Cardiac septum (tissue), 1 donor: ENCODE measurements at regions not wholly inside any gene's neighbourhood (a gene's known extent, or its start where the extent isn't known, plus 50 kb on each side); places are given as distances from the start of the nearest gene placed in this dataset.
"Not testable (repeated sequence)": the region's sequence is repeated elsewhere in the genome, so short reads cannot be mapped to it uniquely, and the experiment has no call there.

ENCODE experiments used
- DNase-seq: peaks from one replicate; pipeline ENCODE4 v3.0.0-alpha.2; 2020; ENCODE audit warnings: low spot score
- intact Hi-C: fragments of 100-400 bp; cut with DNase I; formaldehyde crosslinking; loops from one replicate; pipeline ENCODE4 v1.14.0; 2022
- donor health status: DM: no; HTN: no; CAD: no.

DNA sequence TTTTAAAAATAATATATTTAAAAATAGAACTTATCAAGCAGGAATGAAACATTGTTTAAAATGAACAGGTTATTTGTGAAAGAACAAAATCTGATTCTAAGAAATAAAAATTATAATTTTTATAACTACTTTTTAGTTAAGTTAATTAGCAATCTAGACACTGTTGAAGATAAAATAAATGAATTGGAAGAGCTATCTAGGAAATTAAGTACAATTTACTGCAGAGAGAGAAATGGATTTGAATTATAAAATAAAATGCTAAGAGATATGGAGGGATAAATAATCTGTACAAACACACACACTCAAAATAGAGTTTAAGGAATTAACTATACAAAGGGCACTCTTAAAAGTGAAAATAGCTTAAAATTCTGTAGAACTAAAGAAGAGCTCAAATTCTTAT lies 1123.1 kb downstream of the PLA2G4A start:
- DNase-seq, result no peak
- intact Hi-C loops, result no loop called here

DNA sequence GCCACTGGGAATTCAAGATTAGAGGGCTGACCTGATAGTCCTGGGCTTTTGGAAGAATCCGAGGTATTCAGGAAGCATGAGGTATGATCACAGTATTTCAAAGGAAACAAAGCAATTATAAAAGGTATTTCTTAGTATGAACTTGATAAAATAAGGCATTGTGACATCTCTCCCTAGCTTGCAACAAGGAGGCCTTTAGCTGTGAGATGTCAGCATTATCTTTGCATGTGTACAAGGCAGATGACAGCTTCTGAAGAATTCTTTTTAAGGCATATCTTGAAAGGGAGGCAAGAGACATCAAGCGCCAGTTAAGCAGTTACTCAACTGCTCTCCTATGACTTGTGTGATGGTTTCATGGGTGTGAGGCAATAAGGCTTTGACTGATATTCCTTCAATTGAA lies 1123.7 kb downstream of the PLA2G4A start:
- intact Hi-C loops, result no loop called here

GRCh38 chr1:187956975-187957374 lies 1128.2 kb downstream of the PLA2G4A start:
- intact Hi-C loops, result no loop called here
- no peak for DNase-seq

More for the DNA sequence above, 1123.7 kb downstream of the PLA2G4A start:
- DNase-seq, result no peak

DNA sequence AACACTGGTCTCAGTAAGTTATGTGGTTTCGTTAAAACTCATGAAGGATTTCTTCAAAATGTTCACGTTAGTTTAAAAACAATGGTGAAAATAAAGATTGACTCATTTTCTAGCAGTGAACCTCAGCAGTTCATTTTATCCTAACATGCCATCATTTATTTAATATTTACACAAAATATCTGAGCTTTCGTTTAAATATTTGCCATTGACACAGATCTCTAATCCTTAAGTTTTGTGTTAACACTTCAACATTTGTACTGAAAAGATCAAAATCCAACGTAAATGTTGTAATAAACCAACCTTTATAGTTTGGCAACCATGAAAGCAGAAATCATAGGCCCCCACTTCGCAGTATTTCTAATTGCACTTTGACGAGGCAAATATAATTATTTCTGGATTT lies 1129.5 kb downstream of the PLA2G4A start:
- intact Hi-C loops, result no loop called here
- no peak for DNase-seq

GRCh38 chr1:187959062-187959461 lies 1130.3 kb downstream of the PLA2G4A start:
- intact Hi-C loops, result no loop called here
- no peak for DNase-seq

- intact Hi-C loops, result no loop called here
- no peak for DNase-seq
Observed at GRCh38 chr1:187960125-187960638, 1131.4 kb downstream of the PLA2G4A start.

DNA sequence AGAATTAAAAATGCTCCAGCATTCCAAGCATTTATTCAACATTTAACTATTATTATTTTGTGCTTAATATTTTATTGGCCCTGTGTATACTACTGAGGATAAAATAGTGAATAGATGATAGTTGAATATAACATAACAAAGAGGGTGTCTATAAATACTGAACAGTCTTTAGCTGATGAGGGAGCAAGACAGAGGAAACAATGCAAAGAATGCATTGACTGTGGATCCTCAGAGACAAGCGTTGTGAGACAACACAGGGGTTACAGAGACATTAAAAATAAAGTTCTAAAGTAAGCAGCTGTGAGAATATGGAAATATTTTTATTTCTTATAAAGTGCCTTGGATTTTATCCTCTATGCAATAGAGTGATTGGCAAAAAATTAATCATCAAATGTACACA lies 1133.1 kb downstream of the PLA2G4A start:
- intact Hi-C loops, result no loop called here
- no peak for DNase-seq

DNA sequence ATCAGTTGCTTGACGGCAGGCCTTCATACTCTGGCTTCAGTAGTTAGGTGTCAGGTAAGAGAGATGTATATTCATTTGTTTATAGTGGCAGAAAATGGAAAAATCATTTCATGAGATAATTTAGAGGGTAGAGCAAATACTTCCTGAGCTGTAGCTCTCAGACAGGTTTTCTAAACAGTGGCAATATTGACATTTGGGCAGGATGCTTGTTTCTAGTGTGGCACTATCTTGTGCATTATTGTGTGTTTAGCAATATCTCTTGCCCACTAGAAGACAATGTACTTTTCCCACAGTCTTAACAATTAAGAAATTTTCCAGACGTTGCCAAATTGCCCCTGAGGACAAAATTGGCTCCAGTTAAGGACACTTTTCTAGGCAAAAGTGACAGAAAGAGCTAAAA lies 1143.1 kb downstream of the PLA2G4A start:
- no peak for DNase-seq
- intact Hi-C loops, result no loop called here

GRCh38 chr1:187977298-187977697 lies 1148.5 kb downstream of the PLA2G4A start:
- no peak for DNase-seq
- intact Hi-C loops, result no loop called here

DNA sequence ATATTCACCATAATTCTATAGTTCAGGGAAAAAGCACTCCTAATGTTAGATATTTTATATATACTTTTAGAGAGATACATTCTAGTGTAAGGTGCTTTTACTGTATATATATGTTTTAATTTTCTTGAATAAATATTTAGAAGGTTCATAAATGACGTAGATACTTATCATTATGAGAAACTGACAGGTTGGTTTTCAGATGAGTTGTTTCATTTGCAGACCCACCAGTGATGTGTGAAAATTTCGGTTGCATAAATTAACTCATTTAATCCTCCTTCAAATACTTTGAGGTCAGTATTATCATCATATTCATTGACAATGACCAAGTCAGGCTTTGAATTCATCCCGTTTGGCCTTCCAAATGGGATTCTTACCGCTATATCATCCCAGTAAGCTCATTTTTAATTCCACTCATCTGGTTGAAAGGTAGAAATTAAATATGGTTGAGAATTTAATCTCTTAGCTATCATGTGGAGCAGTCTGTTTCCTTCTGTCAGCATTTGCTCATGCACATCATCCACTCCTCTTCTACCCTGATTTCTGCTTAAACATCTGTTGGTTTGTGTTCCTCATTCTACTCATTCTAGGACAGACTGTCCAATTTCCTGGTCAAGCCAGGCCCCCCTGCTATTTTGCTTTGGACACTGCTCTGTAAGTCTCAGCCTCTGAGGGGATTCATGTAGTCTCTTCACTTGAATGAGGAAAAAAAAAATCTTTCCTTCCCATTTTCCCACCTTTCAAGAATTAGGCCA lies 1156.6 kb downstream of the PLA2G4A start:
- DNase-seq, result no peak
- intact Hi-C loops, result no loop called here

DNA sequence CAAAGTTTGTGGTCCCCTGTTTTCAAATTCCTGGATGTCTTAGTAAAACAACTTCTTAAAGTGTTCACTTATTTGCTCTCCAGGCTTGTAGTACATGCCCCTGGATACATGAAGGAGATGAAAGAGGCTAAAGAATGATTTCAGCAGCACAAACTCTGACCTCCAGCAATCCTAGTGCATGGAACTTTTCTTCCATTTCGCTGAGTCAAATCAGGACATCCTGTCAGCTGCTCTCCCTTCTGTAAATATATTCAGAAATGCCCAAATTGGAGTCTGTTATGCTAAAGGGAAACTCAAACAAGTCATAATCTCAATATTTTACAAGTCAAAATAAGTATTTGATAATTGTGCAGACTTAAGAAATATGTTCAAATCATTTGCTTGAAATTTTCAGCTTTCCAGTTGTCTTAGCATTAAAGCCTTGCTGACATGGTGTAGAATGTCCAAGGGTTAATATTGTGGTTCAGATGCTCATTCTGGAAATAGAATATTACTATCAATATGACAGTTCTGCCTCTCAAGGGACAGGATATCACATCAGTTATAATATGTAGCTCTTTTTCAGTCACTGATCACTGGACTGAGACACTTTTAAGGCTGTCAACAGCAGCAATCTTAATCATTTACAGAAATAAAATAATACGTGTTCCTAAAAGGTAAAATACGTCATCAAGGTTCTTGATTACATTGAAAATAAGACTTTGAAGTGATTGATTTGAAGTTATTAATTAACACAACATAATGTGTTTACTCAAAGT lies 1157.3 kb downstream of the PLA2G4A start:
- no peak for DNase-seq
- intact Hi-C loops, result no loop called here

DNA sequence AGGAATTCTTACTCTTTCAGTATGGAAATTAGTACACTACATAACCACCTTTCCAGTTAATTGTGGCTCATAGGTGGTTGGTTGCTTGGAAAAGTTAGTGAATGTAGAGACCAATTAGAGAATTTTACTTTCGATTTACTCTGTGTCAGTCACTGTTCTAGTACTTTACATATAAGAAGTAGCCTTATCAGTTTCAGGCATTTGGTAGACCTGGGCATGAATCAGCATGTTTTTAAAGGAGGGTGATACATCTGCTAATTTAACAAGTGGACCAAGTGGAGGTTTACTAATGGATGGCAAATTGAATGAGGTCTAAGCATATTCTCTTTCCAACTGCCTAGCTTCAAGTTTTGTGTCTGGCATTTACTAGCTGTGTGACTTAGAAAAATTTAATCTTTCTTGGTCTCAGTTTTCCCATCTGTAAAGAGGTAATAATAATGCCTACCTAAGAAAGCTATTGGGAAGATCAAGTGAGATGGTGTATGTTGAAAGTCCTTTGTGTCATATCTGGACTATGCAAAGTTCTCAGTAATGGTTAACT lies 1158.6 kb downstream of the PLA2G4A start:
- intact Hi-C loops, result no loop called here
- no peak for DNase-seq

GRCh38 chr1:187991944-187992343 lies 1163.2 kb downstream of the PLA2G4A start:
- intact Hi-C loops, result no loop called here
- no peak for DNase-seq

DNA sequence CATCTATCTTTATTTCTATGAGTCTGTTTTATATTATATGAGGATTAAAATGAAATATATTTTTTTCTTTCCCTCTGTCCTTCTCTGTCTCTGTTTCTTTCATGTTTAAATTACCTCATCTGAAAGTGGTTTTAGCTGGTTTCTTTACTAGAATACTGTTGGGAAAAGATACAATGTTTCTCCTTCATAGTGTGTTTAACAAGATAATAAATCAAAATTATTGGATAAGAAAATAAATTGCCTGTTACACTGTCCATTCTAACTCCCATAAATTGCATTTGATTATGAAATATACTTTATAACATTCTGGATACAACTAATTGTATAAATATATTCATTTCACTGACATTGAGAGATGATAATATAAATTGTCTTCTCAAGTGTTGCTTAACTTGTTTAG lies 1168.0 kb downstream of the PLA2G4A start:
- no peak for DNase-seq
- intact Hi-C loops, result no loop called here

GRCh38 chr1:187999973-188000372 lies 1171.2 kb downstream of the PLA2G4A start:
- DNase-seq, result no peak
- intact Hi-C loops, result loop anchor here (5.0 kb wide), 1 partner anchor 523 kb away; no protein-coding TSS in a partner anchor

GRCh38 chr1:188003687-188004086 lies 1174.9 kb downstream of the PLA2G4A start:
- intact Hi-C loops, result loop anchor here (5.0 kb wide), 1 partner anchor 526 kb away; no protein-coding TSS in a partner anchor
- DNase-seq, result not testable (repeated sequence)

DNA sequence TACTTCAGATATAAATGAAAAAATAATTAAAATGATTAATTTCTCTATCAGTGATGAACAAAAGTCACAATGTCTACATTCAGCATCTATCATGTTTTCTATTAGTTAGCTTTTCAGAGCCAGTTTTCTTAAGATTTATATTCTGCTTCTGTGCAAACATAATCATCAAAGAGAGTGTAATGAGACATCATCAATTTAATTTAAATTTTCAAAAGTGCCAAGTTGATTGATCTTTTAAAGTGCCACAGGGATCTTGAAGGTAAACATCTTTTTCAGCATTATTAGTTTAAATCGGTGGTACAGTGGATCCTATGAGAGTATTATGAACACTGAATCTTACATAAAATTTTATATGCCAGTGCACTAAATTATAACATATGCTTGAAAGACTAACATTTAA lies 1176.1 kb downstream of the PLA2G4A start:
- no peak for DNase-seq
- intact Hi-C loops, result loop anchor here (5.0 kb wide), 1 partner anchor 528 kb away; no protein-coding TSS in a partner anchor

GRCh38 chr1:188006354-188006753 lies 1177.6 kb downstream of the PLA2G4A start:
- intact Hi-C loops, result no loop called here
- no peak for DNase-seq

- intact Hi-C loops, DNase-seq: not testable (repeated sequence)
Observed at GRCh38 chr1:188013222-188013849, 1184.6 kb downstream of the PLA2G4A start.

DNA sequence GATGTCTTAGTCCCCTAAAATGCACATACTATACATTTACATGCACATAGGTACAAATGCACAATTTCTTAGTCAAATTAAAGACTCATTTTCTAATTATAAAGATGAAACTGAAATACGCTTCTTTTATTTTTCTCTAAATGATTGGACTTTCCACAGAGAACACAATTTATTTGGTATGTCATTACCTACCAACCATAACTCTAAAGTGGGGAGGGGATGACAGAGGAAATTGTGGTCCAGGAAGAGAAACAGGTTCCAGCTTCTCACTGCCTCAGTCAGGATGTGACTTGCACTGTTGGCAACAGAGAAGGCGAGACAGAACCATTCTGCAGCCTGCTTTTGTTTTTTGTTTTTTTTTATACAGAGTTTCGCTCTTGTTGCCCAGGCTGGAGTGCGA lies 1189.2 kb downstream of the PLA2G4A start:
- intact Hi-C loops, result no loop called here
- DNase-seq, result no peak
